ENCODE measurements at regions not wholly inside any gene's neighbourhood (a gene's known extent, or its start where the extent isn't known, plus 50 kb on each side); places are given as distances from the start of the nearest gene placed in this dataset.

- no peak for TF ChIP-seq SP1 (IDR thresholded peaks at IDR 0.05)
- ChIA-PET POLR2A (no interaction called here), CTCF (no interaction called here)
- DNase-seq (ENCODE audit: extremely low spot score), result no peak
These were observed 92.1 kb downstream of the SLC4A3 start for GRCh38 chr2:219719521-219719920.

GRCh38 chr2:219720956-219721355, 93.5 kb downstream of the SLC4A3 start:
- CTCF ChIA-PET, result no interaction called here
- POLR2A ChIA-PET, result no interaction called here
- no peak for DNase-seq (ENCODE audit: extremely low spot score)
- TF ChIP-seq ELF4 (IDR thresholded peaks at IDR 0.05) (no peak), CTBP1 (IDR thresholded peaks at IDR 0.05; ENCODE audit: borderline replicate concordance) (no peak), SUZ12 (IDR thresholded peaks at IDR 0.05) (no peak), L3MBTL2 (conservative IDR thresholded peaks at IDR 0.05) (no peak), ZNF384 (IDR thresholded peaks at IDR 0.05) (no peak), NFRKB (IDR thresholded peaks at IDR 0.05) (no peak), SP1 (IDR thresholded peaks at IDR 0.05) (no peak), FOXA1 (IDR thresholded peaks at IDR 0.05) (no peak), LEF1 (IDR thresholded peaks at IDR 0.05; ENCODE audit: borderline replicate concordance) (no peak), ARNT (IDR thresholded peaks at IDR 0.05) (no peak), TARDBP (IDR thresholded peaks at IDR 0.05) (no peak), FOXK2 (IDR thresholded peaks at IDR 0.05) (no peak), BHLHE40 (IDR thresholded peaks at IDR 0.05; ENCODE audit: borderline replicate concordance) (no peak)

GRCh38 chr2:219722276-219722879, 94.9 kb downstream of the SLC4A3 start:
- CTCF ChIA-PET, result no interaction called here
- DNase-seq (ENCODE audit: extremely low spot score), result no peak
- TF ChIP-seq NFRKB (IDR thresholded peaks at IDR 0.05) (no peak), PKNOX1 (IDR thresholded peaks at IDR 0.05) (no peak), FOXA1 (IDR thresholded peaks at IDR 0.05) (no peak), BHLHE40 (IDR thresholded peaks at IDR 0.05; ENCODE audit: borderline replicate concordance) (no peak), HDGF (IDR thresholded peaks at IDR 0.05; ENCODE audit: borderline replicate concordance) (no peak), SUZ12 (IDR thresholded peaks at IDR 0.05) (no peak), L3MBTL2 (conservative IDR thresholded peaks at IDR 0.05) (no peak)
- POLR2A ChIA-PET, result no interaction called here

GRCh38 chr2:219723311-219723710, 95.9 kb downstream of the SLC4A3 start:
- TF ChIP-seq FOXA1 (IDR thresholded peaks at IDR 0.05) (no peak), FOXK2 (IDR thresholded peaks at IDR 0.05) (no peak), SUZ12 (IDR thresholded peaks at IDR 0.05) (no peak), ARNT (IDR thresholded peaks at IDR 0.05) (no peak), HDGF (IDR thresholded peaks at IDR 0.05; ENCODE audit: borderline replicate concordance) (no peak), CTBP1 (IDR thresholded peaks at IDR 0.05; ENCODE audit: borderline replicate concordance) (no peak), FOXM1 (IDR thresholded peaks at IDR 0.05; ENCODE audit: borderline replicate concordance) (no peak), L3MBTL2 (conservative IDR thresholded peaks at IDR 0.05) (no peak), LEF1 (IDR thresholded peaks at IDR 0.05; ENCODE audit: borderline replicate concordance) (no peak)
- POLR2A ChIA-PET, result interaction anchor here (1.3 kb wide), 1 partner anchor 19 kb away, joined by 3 read pairs; no protein-coding TSS in a partner anchor
- DNase-seq (ENCODE audit: extremely low spot score), result no peak
- CTCF ChIA-PET, result no interaction called here

GRCh38 chr2:219724628-219725027, 97.2 kb downstream of the SLC4A3 start:
- POLR2A ChIA-PET, result interaction anchor here (1.3 kb wide), 1 partner anchor 20 kb away, joined by 3 read pairs; no protein-coding TSS in a partner anchor
- TF ChIP-seq PKNOX1 (IDR thresholded peaks at IDR 0.05) (no peak), TARDBP (IDR thresholded peaks at IDR 0.05) (no peak), LEF1 (IDR thresholded peaks at IDR 0.05; ENCODE audit: borderline replicate concordance) (no peak), CTBP1 (IDR thresholded peaks at IDR 0.05; ENCODE audit: borderline replicate concordance) (no peak), SP1 (IDR thresholded peaks at IDR 0.05) (no peak), FOXK2 (IDR thresholded peaks at IDR 0.05) (no peak)
- DNase-seq (ENCODE audit: extremely low spot score), result no peak
- CTCF ChIA-PET, result interaction anchor here (0.7 kb wide), 1 partner anchor 9 kb away, joined by 3 read pairs; no protein-coding TSS in a partner anchor

- POLR2A ChIA-PET, result interaction anchor here (1.1 kb wide), 1 partner anchor 18 kb away, joined by 3 read pairs; no protein-coding TSS in a partner anchor
- TF ChIP-seq NFRKB (IDR thresholded peaks at IDR 0.05), result no peak
- no peak for TF ChIP-seq CTBP1 (IDR thresholded peaks at IDR 0.05; ENCODE audit: borderline replicate concordance)
- TF ChIP-seq BHLHE40 (IDR thresholded peaks at IDR 0.05; ENCODE audit: borderline replicate concordance), result no peak
- no peak for TF ChIP-seq TARDBP (IDR thresholded peaks at IDR 0.05)
- no peak for TF ChIP-seq LEF1 (IDR thresholded peaks at IDR 0.05; ENCODE audit: borderline replicate concordance)
- no peak for TF ChIP-seq FOXA1 (IDR thresholded peaks at IDR 0.05)
- no peak for TF ChIP-seq FOXM1 (IDR thresholded peaks at IDR 0.05; ENCODE audit: borderline replicate concordance)
- TF ChIP-seq SP1 (IDR thresholded peaks at IDR 0.05), result no peak
- no peak for TF ChIP-seq L3MBTL2 (conservative IDR thresholded peaks at IDR 0.05)
- no peak for TF ChIP-seq SUZ12 (IDR thresholded peaks at IDR 0.05)
- no peak for TF ChIP-seq ELF4 (IDR thresholded peaks at IDR 0.05)
- TF ChIP-seq ZNF384 (IDR thresholded peaks at IDR 0.05), result no peak
- TF ChIP-seq HDGF (IDR thresholded peaks at IDR 0.05; ENCODE audit: borderline replicate concordance), result no peak
- no peak for TF ChIP-seq PKNOX1 (IDR thresholded peaks at IDR 0.05)
- DNase-seq (ENCODE audit: extremely low spot score), result no peak
- CTCF ChIA-PET, result interaction anchor here (0.6 to 2.0 kb wide), 2 partner anchors 28 to 107 kb away, joined by 3 to 5 read pairs; no protein-coding TSS in a partner anchor
These were observed 99.5 kb downstream of the SLC4A3 start for GRCh38 chr2:219726916-219727315.

All from HEK293T (cell line).